KMS-11 (cell line): ENCODE measurements at regions not wholly inside any gene's neighbourhood (a gene's known extent, or its start where the extent isn't known, plus 50 kb on each side); places are given as distances from the start of the nearest gene placed in this dataset.

ENCODE experiments used
- H2AFZ ChIP-seq: fragments of 200-600 bp; sonication (generic); 2 replicates; pipeline ENCODE4 v1.6.1; 2016; ENCODE audit warnings: antibody characterized with exemption, mixed run types, low read depth
- H3K27ac ChIP-seq: fragments of 200-600 bp; sonication (generic); 2 replicates; pipeline ENCODE4 v1.6.1; 2016; ENCODE audit warnings: mild to moderate bottlenecking, mixed run types
- H3K27me3 ChIP-seq: fragments of 200-600 bp; sonication (generic); 2 replicates; pipeline ENCODE4 v1.6.1; 2017; ENCODE audit warnings: mild to moderate bottlenecking, low read depth, mixed run types, moderate library complexity; ENCODE audit not compliant: insufficient read depth
- H3K36me3 ChIP-seq: fragments of 200-600 bp; sonication (generic); 2 replicates; pipeline ENCODE4 v1.6.1; 2017; ENCODE audit warnings: mild to moderate bottlenecking, mixed run types; ENCODE audit not compliant: insufficient read depth
- H3K4me1 ChIP-seq: fragments of 200-600 bp; sonication (generic); 2 replicates; pipeline ENCODE4 v1.6.1; 2016; ENCODE audit warnings: mild to moderate bottlenecking, low read depth, mixed run types; ENCODE audit not compliant: poor library complexity, severe bottlenecking
- H3K4me2 ChIP-seq: fragments of 200-600 bp; sonication (generic); 2 replicates; pipeline ENCODE4 v1.7.0; 2016; ENCODE audit warnings: mild to moderate bottlenecking, mixed run types
- H3K4me3 ChIP-seq: fragments of 200-600 bp; sonication (generic); IDR thresholded peaks from 2 replicates; pipeline ENCODE4 v1.6.1; 2017; ENCODE audit warnings: low read depth, low read length, mixed read lengths; ENCODE audit not compliant: insufficient read depth
- H3K79me2 ChIP-seq: fragments of 200-600 bp; sonication (generic); 2 replicates; pipeline ENCODE4 v1.6.1; 2016; ENCODE audit warnings: low read depth, mixed run types; ENCODE audit not compliant: insufficient read depth
- H3K9ac ChIP-seq: fragments of 200-600 bp; sonication (generic); 2 replicates; pipeline ENCODE4 v1.6.1; 2016; ENCODE audit warnings: mild to moderate bottlenecking, mixed run types
- H4K20me1 ChIP-seq: fragments of 200-600 bp; sonication (generic); 2 replicates; pipeline ENCODE4 v1.6.1; 2016; ENCODE audit warnings: mild to moderate bottlenecking, mixed run types; ENCODE audit not compliant: insufficient read depth
- CTCF ChIP-seq: fragments of 200-600 bp; sonication (generic); conservative IDR thresholded peaks from 2 replicates; pipeline ENCODE4 v1.6.1; 2017; ENCODE audit warnings: low read depth, mild to moderate bottlenecking, antibody characterized with exemption, low read length, moderate library complexity, mixed read lengths

DNA sequence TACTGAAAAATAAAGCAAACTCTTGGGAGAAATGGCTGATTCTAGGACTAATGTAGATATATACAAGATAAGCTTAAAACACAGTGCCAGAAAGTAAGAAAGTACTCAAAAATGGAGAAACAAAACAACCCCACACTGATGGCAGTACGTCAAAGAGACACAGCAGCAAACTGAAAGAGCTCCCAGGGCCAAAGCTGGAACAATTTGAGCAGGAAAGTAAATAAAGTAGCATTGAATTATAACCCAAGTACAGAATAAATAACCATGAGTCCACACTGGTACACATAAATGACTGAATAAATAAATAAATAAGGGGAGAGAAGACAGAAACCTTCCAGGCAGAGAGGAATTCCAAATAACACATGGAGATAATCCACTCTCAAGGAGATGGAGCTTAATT lies 120.9 kb downstream of the GLUL start:
- no peak overlapping the region for H3K4me2 ChIP-seq
- H3K79me2 ChIP-seq = no peaks in the 10 kb centered on the region
- peaks cover 5% of the 10 kb centered on the region for H3K4me1 ChIP-seq
- no peak for TF ChIP-seq CTCF
- no peak overlapping the region for H3K27ac ChIP-seq
- no peaks in the 10 kb centered on the region for H3K27me3 ChIP-seq
- H2AFZ ChIP-seq = no peak overlapping the region
- no peaks in the 10 kb centered on the region for H3K36me3 ChIP-seq
- no peak overlapping the region for H3K4me3 ChIP-seq
- no peak overlapping the region for H3K9ac ChIP-seq
- H4K20me1 ChIP-seq = no peaks in the 10 kb centered on the region

- Histone ChIP-seq H3K9ac (no peak overlapping the region), H3K4me1 (no peaks in the 10 kb centered on the region), H3K79me2 (no peaks in the 10 kb centered on the region), H4K20me1 (no peaks in the 10 kb centered on the region), H3K27ac (no peak overlapping the region), H3K4me3 (no peak overlapping the region), H3K27me3 (no peaks in the 10 kb centered on the region), H3K36me3 (no peaks in the 10 kb centered on the region), H2AFZ (no peak overlapping the region), H3K4me2 (no peak overlapping the region)
- TF ChIP-seq CTCF = no peak
These were observed 122.5 kb downstream of the GLUL start for GRCh38 chr1:182269097-182269496.

- Histone ChIP-seq H3K27ac (no peak overlapping the region), H3K4me2 (no peak overlapping the region), H4K20me1 (no peaks in the 10 kb centered on the region), H3K27me3 (no peaks in the 10 kb centered on the region), H3K36me3 (no peaks in the 10 kb centered on the region), H3K79me2 (no peaks in the 10 kb centered on the region), H2AFZ (no peak overlapping the region), H3K9ac (no peak overlapping the region), H3K4me3 (no peak overlapping the region), H3K4me1 (no peaks in the 10 kb centered on the region)
- TF ChIP-seq CTCF = no peak
These were observed 122.9 kb downstream of the GLUL start for GRCh38 chr1:182268669-182269068.

DNA sequence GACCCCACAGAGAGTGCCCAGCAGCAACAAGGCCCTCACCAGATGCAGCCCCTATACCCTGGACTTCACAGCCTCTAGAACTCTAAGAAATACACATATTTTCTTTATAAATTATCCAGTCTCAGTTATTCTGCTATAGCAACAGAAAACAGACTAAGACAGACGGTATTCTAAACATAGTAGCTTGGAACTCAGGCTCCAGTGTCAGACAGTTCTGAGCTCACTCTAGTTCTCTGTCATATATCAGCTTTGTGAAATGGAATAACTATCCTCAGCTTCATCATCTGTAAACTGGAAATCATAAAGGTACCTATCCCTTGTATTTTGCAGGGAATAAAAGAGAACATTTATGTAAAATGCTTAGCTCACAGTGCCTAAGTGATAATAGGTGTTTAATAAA lies 127.4 kb downstream of the GLUL start:
- H2AFZ ChIP-seq = no peak overlapping the region
- no peaks in the 10 kb centered on the region for H3K36me3 ChIP-seq
- no peak overlapping the region for H3K27ac ChIP-seq
- H3K9ac ChIP-seq = no peak overlapping the region
- H3K4me1 ChIP-seq = peaks cover 34% of the 10 kb centered on the region
- H3K27me3 ChIP-seq = no peaks in the 10 kb centered on the region
- H3K4me2 ChIP-seq = no peak overlapping the region
- TF ChIP-seq CTCF = no peak
- no peaks in the 10 kb centered on the region for H3K79me2 ChIP-seq
- no peak overlapping the region for H3K4me3 ChIP-seq
- H4K20me1 ChIP-seq = no peaks in the 10 kb centered on the region

- no peaks in the 10 kb centered on the region for H4K20me1 ChIP-seq
- no peak overlapping the region for H3K4me3 ChIP-seq
- H3K4me2 ChIP-seq = no peak overlapping the region
- no peak overlapping the region for H3K27ac ChIP-seq
- H3K79me2 ChIP-seq = no peaks in the 10 kb centered on the region
- no peak for TF ChIP-seq CTCF
- no peaks in the 10 kb centered on the region for H3K27me3 ChIP-seq
- no peaks in the 10 kb centered on the region for H3K36me3 ChIP-seq
- H3K9ac ChIP-seq = no peak overlapping the region
- H2AFZ ChIP-seq = no peak overlapping the region
- H3K4me1 ChIP-seq = peaks cover 39% of the 10 kb centered on the region
These were observed 127.9 kb downstream of the GLUL start for GRCh38 chr1:182263706-182264105.
